ENCODE measurements at regions not wholly inside any gene's neighbourhood (a gene's known extent, or its start where the extent isn't known, plus 50 kb on each side); places are given as distances from the start of the nearest gene placed in this dataset.

DNA sequence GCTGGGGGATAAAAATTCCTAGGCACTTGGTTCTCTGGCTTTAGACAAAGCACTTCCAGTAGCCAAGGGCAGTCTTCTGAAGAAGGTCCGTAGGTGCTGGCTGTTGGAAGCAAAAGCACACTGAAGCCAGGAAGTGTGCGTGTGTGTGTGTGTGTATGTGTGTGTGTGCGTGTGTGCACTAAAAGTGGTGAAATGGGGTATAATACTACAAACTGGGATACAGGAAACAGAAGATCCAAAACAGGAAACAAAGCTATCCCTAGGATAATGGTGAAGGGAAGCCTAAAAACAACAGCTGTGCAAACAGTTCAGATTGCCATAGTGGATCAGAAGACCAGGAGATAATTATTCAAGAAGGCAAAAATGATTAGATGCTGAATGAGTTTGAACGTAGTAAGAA is 103.4 kb downstream of the IL20RB start:
- no peak for DNase-seq (ENCODE audit: low read depth)
- H3K4me3 ChIP-seq (ENCODE audit: low read depth, low read length), result no peak overlapping the region

DNA sequence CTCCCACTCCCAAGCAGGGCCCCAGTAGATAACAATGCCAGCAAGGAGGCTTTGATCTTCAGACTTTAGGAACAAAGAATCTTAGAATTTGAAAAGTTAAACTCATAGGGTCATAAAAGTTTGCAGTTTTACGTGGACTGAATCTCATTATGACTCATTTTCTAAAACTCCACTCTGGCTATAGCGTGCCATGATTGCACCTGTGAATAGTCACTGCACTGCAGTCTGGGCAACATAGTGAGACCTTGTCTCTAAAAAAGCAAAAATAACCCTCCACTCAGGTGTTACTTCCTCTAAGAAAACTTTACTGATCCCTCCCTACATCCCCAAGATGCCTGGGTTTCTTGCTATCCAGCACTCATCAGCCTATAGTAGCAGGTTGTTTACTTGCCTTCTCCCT is 104.5 kb downstream of the IL20RB start:
- TF ChIP-seq, protein P1, sequence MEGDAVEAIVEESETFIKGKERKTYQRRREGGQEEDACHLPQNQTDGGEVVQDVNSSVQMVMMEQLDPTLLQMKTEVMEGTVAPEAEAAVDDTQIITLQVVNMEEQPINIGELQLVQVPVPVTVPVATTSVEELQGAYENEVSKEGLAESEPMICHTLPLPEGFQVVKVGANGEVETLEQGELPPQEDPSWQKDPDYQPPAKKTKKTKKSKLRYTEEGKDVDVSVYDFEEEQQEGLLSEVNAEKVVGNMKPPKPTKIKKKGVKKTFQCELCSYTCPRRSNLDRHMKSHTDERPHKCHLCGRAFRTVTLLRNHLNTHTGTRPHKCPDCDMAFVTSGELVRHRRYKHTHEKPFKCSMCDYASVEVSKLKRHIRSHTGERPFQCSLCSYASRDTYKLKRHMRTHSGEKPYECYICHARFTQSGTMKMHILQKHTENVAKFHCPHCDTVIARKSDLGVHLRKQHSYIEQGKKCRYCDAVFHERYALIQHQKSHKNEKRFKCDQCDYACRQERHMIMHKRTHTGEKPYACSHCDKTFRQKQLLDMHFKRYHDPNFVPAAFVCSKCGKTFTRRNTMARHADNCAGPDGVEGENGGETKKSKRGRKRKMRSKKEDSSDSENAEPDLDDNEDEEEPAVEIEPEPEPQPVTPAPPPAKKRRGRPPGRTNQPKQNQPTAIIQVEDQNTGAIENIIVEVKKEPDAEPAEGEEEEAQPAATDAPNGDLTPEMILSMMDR (IDR thresholded peaks at IDR 0.05; ENCODE audit: insufficient read depth, low read depth, low read length, missing control alignments), result no peak
- DNase-seq (ENCODE audit: low read depth), result peak; percentile 86

More for the DNA sequence above, 103.4 kb downstream of the IL20RB start:
- TF ChIP-seq, protein P1 (IDR thresholded peaks at IDR 0.05; ENCODE audit: insufficient read depth, low read depth, low read length, missing control alignments), result no peak

DNA sequence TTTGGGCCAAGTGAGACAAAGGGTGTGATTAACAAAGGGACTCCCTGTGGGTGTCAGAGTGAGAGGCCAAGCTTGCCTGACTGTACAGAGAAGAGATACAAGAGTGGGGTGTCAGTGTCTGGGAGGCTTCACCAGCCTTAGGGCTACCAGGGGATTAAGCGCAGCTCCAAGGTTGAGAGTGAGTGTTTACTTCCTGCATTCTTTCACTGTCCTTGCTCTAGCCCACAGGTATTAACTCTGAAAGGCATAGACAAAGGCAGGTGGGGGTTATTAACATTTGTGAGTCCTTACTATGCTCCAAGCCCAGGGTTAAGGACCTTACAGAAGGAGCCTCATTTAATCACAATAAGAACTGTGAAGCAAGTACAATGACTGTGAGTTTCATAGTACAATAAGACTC is 107.6 kb downstream of the IL20RB start:
- TF ChIP-seq, protein P1 (IDR thresholded peaks at IDR 0.05; ENCODE audit: insufficient read depth, low read depth, low read length, missing control alignments), result no peak
- H3K4me3 ChIP-seq (ENCODE audit: low read depth, low read length), result no peak overlapping the region
- no peak for DNase-seq (ENCODE audit: low read depth)

More for the DNA sequence above, 104.5 kb downstream of the IL20RB start:
- no peak overlapping the region for H3K4me3 ChIP-seq (ENCODE audit: low read depth, low read length)

DNA sequence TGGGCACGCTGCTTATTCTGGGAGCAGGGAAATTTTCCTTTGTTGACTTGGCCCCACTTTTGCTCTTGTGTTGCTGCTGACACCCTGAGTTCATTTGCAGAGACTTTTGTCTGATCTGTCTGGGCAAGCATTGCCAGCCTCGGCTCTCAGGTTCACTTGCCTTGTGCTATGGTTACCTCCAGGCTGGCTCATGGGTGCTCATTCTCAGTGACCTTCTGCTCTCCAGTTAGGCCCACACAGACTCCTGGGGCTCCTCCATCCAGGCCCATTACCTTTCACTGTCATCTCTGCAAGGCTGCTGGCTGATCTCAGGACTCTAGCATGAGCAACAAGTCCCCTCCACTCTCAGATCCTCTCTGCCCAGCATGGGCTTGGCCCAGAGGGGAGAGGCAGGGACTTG is 108.3 kb downstream of the IL20RB start:
- no peak overlapping the region for H3K4me3 ChIP-seq (ENCODE audit: low read depth, low read length)
- TF ChIP-seq, protein P1 (IDR thresholded peaks at IDR 0.05; ENCODE audit: insufficient read depth, low read depth, low read length, missing control alignments), result no peak
- no peak for DNase-seq (ENCODE audit: low read depth)

DNA sequence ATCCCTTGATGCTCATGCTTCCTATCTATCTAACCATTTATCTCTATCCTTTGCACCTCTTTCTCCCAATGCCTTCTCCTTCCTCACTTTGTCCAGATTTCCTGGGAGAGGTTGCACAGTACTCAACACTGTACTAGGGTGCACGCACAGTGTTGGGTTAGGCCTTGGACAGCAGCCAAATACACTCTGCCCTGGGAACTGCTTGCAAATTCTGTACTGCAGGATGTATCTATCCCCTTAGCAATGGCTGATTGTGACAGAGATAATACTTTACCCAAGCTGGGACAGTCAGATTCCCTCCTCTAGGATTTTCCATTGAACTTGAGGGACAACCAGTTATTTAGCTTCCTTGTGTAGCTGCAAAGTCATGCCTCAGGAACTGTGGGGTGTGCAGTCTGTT is 113.3 kb downstream of the IL20RB start:
- TF ChIP-seq, protein P1 (IDR thresholded peaks at IDR 0.05; ENCODE audit: insufficient read depth, low read depth, low read length, missing control alignments), result no peak
- no peak overlapping the region for H3K4me3 ChIP-seq (ENCODE audit: low read depth, low read length)
- no peak for DNase-seq (ENCODE audit: low read depth)

DNA sequence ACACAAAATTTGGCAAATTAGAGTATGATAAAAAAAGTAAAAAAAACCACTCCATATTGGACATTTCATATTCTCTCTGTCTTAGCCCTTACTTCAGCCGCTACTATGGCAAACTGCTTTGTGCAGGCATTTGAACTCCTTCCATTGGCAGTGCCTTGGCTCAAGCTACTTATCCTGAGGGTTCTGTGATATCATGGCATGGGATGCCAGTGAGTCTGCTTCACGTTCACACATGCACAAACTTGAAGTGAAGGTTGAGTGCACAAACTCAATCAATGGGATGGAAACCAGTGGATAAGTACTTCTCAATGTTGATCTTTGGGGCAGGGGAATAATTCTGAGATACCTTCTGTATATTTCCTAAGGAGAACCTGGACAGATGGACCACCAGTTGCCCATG is 117.2 kb downstream of the IL20RB start:
- H3K4me3 ChIP-seq (ENCODE audit: low read depth, low read length), result no peak overlapping the region
- DNase-seq (ENCODE audit: low read depth), result no peak
- TF ChIP-seq, protein P1 (IDR thresholded peaks at IDR 0.05; ENCODE audit: insufficient read depth, low read depth, low read length, missing control alignments), result no peak

DNA sequence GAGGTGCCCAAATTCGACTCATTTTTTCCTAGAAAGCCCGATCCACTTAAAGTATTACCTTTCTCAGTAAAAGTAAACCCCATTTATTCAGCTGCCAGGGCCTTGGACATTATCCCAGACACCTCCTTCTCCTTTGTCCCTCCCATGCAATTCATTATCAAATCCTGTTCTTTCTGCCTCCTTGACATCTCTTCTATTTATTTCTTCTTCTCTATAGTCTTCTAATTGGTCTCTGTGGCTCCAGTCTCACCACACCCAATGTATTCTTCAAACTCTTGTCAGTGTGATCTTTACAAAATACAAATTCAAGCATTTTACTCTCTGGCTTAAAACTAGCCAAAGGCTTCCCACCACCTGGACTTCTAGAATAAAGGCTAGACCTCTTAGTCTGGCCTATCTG is 120.3 kb downstream of the IL20RB start:
- TF ChIP-seq, protein P1 (IDR thresholded peaks at IDR 0.05; ENCODE audit: insufficient read depth, low read depth, low read length, missing control alignments), result no peak
- H3K4me3 ChIP-seq (ENCODE audit: low read depth, low read length), result no peak overlapping the region

More for the DNA sequence above, 120.3 kb downstream of the IL20RB start:
- DNase-seq (ENCODE audit: low read depth), result no peak
